A549 (cell line): ENCODE measurements at regions not wholly inside any gene's neighbourhood (a gene's known extent, or its start where the extent isn't known, plus 50 kb on each side); places are given as distances from the start of the nearest gene placed in this dataset.

ENCODE experiments used
- ATAC-seq, 2 experiments: fragments of 200-7000 bp in 1 of 2; fragments of >200 bp in 1 of 2; cut with Nextera tagmentation in 1 of 2; cut with Tn5 transposase in 1 of 2; 3 replicates each; pipeline versions ENCODE4 v1.8.0 to v1.9.1; 2018 to 2020; ENCODE audit warnings: mild to moderate bottlenecking in 1 of 2, moderate library complexity in 1 of 2
- CTCF ChIA-PET: fragments of 300-600 bp; sonication (Branson Sonifier 250); formaldehyde crosslinking; extraction: SDS; loops from one replicate; lab custom pipeline; 2021; ENCODE audit warnings: antibody characterized with exemption, inconsistent platforms; lab: Yijun Ruan, JAX
- POLR2A ChIA-PET: fragments of 350-600 bp; formaldehyde crosslinking; extraction: SDS; loops from one replicate; lab custom pipeline; 2021; ENCODE audit warnings: antibody characterized with exemption, inconsistent platforms; lab: Yijun Ruan, JAX
- DNase-seq, 2 experiments: peaks; one replicate each; pipeline versions ENCODE4 v3.0.0 to v3.0.0-alpha.2; 2011 to 2016; ENCODE audit warnings: low read depth in 1 of 2, low spot score in 1 of 2
- FAIRE-seq: peaks from 2 replicates; lab custom pipeline; 2011; peaks lifted over from hg19 to GRCh38; lab: Jason Lieb, UNC
- H3K27ac ChIP-seq, 2 experiments: fragments of >200 bp; sonication (Bioruptor Twin); formaldehyde crosslinking; 3 replicates each; pipeline ENCODE4 v1.5.1; 2016 to 2017
- H3K4me1 ChIP-seq: fragments of >200 bp; sonication (Bioruptor Twin); formaldehyde crosslinking; 3 replicates; pipeline ENCODE4 v1.6.1; 2016
- H3K4me2 ChIP-seq: fragments of >200 bp; sonication (Bioruptor Twin); formaldehyde crosslinking; 3 replicates; pipeline ENCODE4 v1.6.1; 2016
- H3K4me3 ChIP-seq: fragments of >200 bp; sonication (Bioruptor Twin); formaldehyde crosslinking; 3 replicates; pipeline ENCODE4 v1.5.1; 2016
- H3K9me3 ChIP-seq: fragments of >200 bp; sonication (Bioruptor Twin); formaldehyde crosslinking; 3 replicates; pipeline ENCODE4 v1.6.1; 2016
- EHMT2 ChIP-seq: fragments of 200-600 bp; sonication (generic); IDR thresholded peaks from 2 replicates; pipeline ENCODE4 v1.6.1; 2016; ENCODE audit warnings: antibody characterized with exemption, low read depth, mild to moderate bottlenecking, moderate library complexity
- ESRRA ChIP-seq: fragments of 150-350 bp; IDR thresholded peaks from 2 replicates; pipeline ENCODE4 v1.6.1; 2014; ENCODE audit warnings: mild to moderate bottlenecking, low read length, borderline replicate concordance
- HDAC2 ChIP-seq: fragments of 200-600 bp; sonication (generic); IDR thresholded peaks from 2 replicates; pipeline ENCODE4 v1.6.1; 2016
- HOXB13 ChIP-seq: fragments of 250-450 bp; sonication (Bioruptor Pico); IDR thresholded peaks from 2 replicates; pipeline ENCODE4 v1.5.0; 2020; ENCODE audit warnings: low read depth, mild to moderate bottlenecking, moderate library complexity
- JUNB ChIP-seq: fragments of >200 bp; sonication (Bioruptor Twin); formaldehyde crosslinking; IDR thresholded peaks from 2 replicates; pipeline ENCODE4 v1.6.1; 2016
- KDM5A ChIP-seq: fragments of 200-600 bp; sonication (generic); IDR thresholded peaks from 2 replicates; pipeline ENCODE4 v1.6.1; 2016; ENCODE audit warnings: antibody characterized with exemption, mild to moderate bottlenecking
- MAFK ChIP-seq: fragments of 450-650 bp; IDR thresholded peaks from 2 replicates; pipeline ENCODE4 v1.6.1; 2014; ENCODE audit not compliant: partially characterized antibody
- MAX ChIP-seq: IDR thresholded peaks from 2 replicates; pipeline ENCODE4 v1.6.1; 2012
- MAZ ChIP-seq: fragments of 150-350 bp; IDR thresholded peaks from 2 replicates; pipeline ENCODE4 v1.6.1; 2014; ENCODE audit warnings: antibody characterized with exemption, low read depth, low read length, borderline replicate concordance
- MYC ChIP-seq: IDR thresholded peaks from 2 replicates; pipeline ENCODE4 v1.6.1; 2012; ENCODE audit warnings: mild to moderate bottlenecking, inconsistent platforms, low read length, improper control_type of control experiment, borderline replicate concordance
- POLR2A ChIP-seq: IDR thresholded peaks from 2 replicates; pipeline ENCODE4 v1.6.1; 2012; ENCODE audit warnings: mild to moderate bottlenecking, low read length
- RARB ChIP-seq: fragments of 250-450 bp; sonication (Bioruptor Pico); IDR thresholded peaks from 2 replicates; pipeline ENCODE4 v1.8.0; 2021; ENCODE audit warnings: mild to moderate bottlenecking, moderate library complexity
- REST ChIP-seq: fragments of 200-600 bp; sonication (generic); IDR thresholded peaks from 2 replicates; pipeline ENCODE4 v1.6.1; 2016; ENCODE audit warnings: antibody characterized with exemption, mild to moderate bottlenecking, moderate library complexity
- SMC3 ChIP-seq: fragments of >200 bp; sonication (Bioruptor Twin); formaldehyde crosslinking; IDR thresholded peaks from 3 replicates; pipeline ENCODE4 v1.6.1; 2018; ENCODE audit warnings: inconsistent platforms
- SREBF2 ChIP-seq: fragments of 450-650 bp; IDR thresholded peaks from 2 replicates; pipeline ENCODE4 v1.6.1; 2014; ENCODE audit warnings: mild to moderate bottlenecking, moderate library complexity
- ZNF302 ChIP-seq: fragments of 250-450 bp; sonication (Bioruptor Pico); IDR thresholded peaks from 2 replicates; pipeline ENCODE4 v1.9.0; 2021; ENCODE audit warnings: inconsistent platforms, mild to moderate bottlenecking, moderate library complexity
- ZSCAN20 ChIP-seq: fragments of 250-450 bp; sonication (Bioruptor Pico); IDR thresholded peaks from 2 replicates; pipeline ENCODE4 v1.8.0; 2022; ENCODE audit warnings: mild to moderate bottlenecking, moderate library complexity
- WGBS: methylation state at CpG from one replicate; pipeline ENCODE4 v1.1.6; 2017; ENCODE audit errors: missing lambda C conversion rate; 5-methylcytosine and 5-hydroxymethylcytosine counted together
- TF ChIP-seq, protein P1 (sequence below): fragments of >200 bp; sonication (Bioruptor Twin); formaldehyde crosslinking; IDR thresholded peaks from 3 replicates; pipeline ENCODE4 v1.6.1; 2016
- TF ChIP-seq, protein P2 (sequence below): fragments of >200 bp; sonication (Bioruptor Twin); formaldehyde crosslinking; IDR thresholded peaks from 2 replicates; pipeline ENCODE4 v1.6.1; 2016
- TF ChIP-seq, protein P3 (sequence below): fragments of >200 bp; sonication (Bioruptor Twin); formaldehyde crosslinking; IDR thresholded peaks from 3 replicates; pipeline ENCODE4 v1.5.1; 2016
- TF ChIP-seq, protein P4 (sequence below): IDR thresholded peaks from 2 replicates; pipeline ENCODE4 v1.6.1; 2012; ENCODE audit warnings: low read depth, borderline replicate concordance

DNA sequence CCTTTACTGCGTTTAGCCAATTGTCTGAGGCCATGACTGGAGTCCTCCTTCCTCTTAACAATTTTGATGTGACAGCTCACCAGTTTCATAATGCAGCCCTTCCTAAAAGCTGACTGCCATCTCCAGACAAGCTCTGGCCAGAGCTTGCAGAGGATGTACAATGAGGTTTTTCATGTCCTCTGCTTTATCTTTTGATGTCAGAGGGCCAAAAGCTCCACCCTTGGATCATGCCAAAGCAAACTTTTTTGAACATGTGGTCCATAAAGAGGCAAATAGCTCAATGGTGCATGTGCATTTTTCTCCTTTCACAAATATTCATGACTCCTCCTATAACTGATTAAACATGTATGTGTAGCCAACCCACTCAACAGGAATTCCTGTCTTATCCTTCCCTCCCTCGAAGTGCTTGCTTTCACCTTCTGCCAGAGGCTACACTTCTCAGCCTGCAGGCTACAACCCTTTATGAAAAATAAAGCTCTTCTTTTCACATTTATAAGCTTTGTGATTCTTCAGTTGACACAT is 266.2 kb downstream of the FBXO15 start (continued):
- TF ChIP-seq, protein P1, sequence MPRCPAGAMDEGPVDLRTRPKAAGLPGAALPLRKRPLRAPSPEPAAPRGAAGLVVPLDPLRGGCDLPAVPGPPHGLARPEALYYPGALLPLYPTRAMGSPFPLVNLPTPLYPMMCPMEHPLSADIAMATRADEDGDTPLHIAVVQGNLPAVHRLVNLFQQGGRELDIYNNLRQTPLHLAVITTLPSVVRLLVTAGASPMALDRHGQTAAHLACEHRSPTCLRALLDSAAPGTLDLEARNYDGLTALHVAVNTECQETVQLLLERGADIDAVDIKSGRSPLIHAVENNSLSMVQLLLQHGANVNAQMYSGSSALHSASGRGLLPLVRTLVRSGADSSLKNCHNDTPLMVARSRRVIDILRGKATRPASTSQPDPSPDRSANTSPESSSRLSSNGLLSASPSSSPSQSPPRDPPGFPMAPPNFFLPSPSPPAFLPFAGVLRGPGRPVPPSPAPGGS: no peak
- TF ChIP-seq ESRRA: no peak
- no peak for TF ChIP-seq MAZ
- TF ChIP-seq POLR2A: no peak
- TF ChIP-seq MAFK: no peak
- TF ChIP-seq MYC: no peak

- Histone ChIP-seq H3K4me1 (no peaks in the 10 kb centered on the region), H3K4me3 (no peak overlapping the region), H3K9me3 (no peaks in the 10 kb centered on the region), H3K4me2 (no peak overlapping the region), H3K27ac (no peak overlapping the region)
- whole genome bisulfite sequencing: 37% methylated on average over 2 of the region's 2 CpGs
- ATAC-seq (no peak), DNase-seq (no peak), FAIRE-seq (no peak)
- POLR2A ChIA-PET: no interaction called here
- no peak for TF ChIP-seq MYC
- no peak for TF ChIP-seq HDAC2
- no peak for TF ChIP-seq SREBF2
- no peak for TF ChIP-seq JUNB
- CTCF ChIA-PET: no interaction called here
Measured at GRCh38 chr18:73880387-73880786, 267.2 kb downstream of the FBXO15 start.

DNA sequence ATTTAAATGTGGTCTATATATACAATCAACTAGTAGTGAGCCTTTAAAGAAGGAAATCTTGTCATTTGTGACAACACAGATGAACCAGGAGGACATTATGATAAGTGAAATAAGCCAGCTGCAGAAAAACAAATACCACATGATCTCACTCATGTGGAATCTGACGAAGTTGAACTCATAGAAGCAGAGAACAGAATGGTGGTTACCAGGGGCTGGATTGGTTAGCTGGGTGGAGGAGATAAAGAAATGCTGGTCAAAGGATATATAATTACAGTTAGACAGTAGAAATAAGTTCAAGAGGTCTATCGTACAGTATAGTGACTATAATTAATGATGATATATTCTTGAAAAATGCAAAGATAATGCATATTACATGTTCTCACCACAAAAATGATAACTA is 267.9 kb downstream of the FBXO15 start:
- H3K4me3 ChIP-seq: no peak overlapping the region
- no peak for FAIRE-seq
- CTCF ChIA-PET: no interaction called here
- POLR2A ChIA-PET: no interaction called here
- DNase-seq: no peak
- TF ChIP-seq REST (no peak), HOXB13 (no peak), ESRRA (no peak), SMC3 (no peak), ZNF302 (CRISPR knock-in tag) (no peak), RARB (CRISPR knock-in tag) (no peak), ZSCAN20 (CRISPR knock-in tag) (no peak), KDM5A (no peak), EHMT2 (no peak), MAX (no peak)
- TF ChIP-seq, protein P2, sequence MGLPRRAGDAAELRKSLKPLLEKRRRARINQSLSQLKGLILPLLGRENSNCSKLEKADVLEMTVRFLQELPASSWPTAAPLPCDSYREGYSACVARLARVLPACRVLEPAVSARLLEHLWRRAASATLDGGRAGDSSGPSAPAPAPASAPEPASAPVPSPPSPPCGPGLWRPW: no peak
- TF ChIP-seq, protein P3, sequence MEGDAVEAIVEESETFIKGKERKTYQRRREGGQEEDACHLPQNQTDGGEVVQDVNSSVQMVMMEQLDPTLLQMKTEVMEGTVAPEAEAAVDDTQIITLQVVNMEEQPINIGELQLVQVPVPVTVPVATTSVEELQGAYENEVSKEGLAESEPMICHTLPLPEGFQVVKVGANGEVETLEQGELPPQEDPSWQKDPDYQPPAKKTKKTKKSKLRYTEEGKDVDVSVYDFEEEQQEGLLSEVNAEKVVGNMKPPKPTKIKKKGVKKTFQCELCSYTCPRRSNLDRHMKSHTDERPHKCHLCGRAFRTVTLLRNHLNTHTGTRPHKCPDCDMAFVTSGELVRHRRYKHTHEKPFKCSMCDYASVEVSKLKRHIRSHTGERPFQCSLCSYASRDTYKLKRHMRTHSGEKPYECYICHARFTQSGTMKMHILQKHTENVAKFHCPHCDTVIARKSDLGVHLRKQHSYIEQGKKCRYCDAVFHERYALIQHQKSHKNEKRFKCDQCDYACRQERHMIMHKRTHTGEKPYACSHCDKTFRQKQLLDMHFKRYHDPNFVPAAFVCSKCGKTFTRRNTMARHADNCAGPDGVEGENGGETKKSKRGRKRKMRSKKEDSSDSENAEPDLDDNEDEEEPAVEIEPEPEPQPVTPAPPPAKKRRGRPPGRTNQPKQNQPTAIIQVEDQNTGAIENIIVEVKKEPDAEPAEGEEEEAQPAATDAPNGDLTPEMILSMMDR: no peak
- TF ChIP-seq, protein P1: no peak
- TF ChIP-seq, protein P4, sequence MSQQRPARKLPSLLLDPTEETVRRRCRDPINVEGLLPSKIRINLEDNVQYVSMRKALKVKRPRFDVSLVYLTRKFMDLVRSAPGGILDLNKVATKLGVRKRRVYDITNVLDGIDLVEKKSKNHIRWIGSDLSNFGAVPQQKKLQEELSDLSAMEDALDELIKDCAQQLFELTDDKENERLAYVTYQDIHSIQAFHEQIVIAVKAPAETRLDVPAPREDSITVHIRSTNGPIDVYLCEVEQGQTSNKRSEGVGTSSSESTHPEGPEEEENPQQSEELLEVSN: no peak
- H3K4me2 ChIP-seq: no peak overlapping the region
- H3K9me3 ChIP-seq: no peaks in the 10 kb centered on the region
- H3K27ac ChIP-seq: no peak overlapping the region
- WGBS: 52% methylated on average over 2 of the region's 2 CpGs
- no peak for ATAC-seq
- no peaks in the 10 kb centered on the region for H3K4me1 ChIP-seq
